ENCODE measurements at regions not wholly inside any gene's neighbourhood (a gene's known extent, or its start where the extent isn't known, plus 50 kb on each side); places are given as distances from the start of the nearest gene placed in this dataset.

DNA sequence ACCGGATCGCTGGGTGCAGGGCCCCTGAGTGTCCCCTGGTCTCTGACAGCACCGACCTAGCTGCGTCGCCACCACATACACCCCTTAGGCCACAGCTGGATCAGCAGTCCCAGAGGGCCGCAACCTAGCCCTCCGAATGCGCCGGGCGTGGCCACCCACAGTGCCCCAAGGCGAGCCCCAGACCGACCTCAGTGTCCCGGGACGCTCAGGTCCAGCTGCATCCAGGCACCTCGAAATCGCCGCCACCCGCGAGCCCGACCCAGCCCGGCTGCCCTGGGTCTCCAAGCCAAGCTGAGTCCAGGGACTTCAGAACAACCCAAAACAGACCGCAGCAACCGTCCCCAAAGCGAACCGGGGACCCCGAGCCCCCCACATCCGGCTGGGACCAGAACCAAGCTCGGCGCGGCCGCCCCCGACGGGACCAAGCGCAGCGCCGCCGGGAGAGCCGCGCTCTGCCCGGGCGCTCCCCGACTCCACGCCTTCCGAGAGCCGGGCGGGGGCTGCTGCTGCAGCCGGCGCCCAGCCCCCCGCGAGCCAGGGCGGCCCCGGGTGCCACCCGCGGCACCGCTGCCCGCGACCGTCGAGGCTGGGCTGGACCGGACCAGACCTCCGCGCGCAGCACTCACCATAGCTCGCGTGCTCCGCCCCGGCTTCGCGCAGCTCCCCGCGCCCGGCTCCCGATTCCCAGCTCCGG lies 54.6 kb upstream of the ECE1 start (continued):
- TF ChIP-seq, protein P1, sequence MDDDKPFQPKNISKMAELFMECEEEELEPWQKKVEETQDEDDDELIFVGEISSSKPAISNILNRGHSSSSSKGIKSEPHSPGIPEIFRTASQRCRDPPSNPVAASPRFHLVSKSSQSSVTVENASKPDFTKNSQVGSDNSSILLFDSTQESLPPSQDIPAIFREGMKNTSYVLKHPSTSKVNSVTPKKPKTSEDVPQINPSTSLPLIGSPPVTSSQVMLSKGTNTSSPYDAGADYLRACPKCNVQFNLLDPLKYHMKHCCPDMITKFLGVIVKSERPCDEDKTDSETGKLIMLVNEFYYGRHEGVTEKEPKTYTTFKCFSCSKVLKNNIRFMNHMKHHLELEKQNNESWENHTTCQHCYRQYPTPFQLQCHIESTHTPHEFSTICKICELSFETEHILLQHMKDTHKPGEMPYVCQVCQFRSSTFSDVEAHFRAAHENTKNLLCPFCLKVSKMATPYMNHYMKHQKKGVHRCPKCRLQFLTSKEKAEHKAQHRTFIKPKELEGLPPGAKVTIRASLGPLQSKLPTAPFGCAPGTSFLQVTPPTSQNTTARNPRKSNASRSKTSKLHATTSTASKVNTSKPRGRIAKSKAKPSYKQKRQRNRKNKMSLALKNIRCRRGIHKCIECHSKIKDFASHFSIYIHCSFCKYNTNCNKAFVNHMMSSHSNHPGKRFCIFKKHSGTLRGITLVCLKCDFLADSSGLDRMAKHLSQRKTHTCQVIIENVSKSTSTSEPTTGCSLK (tag by site-specific recombination; IDR thresholded peaks at IDR 0.05) = no peak
- TF ChIP-seq ZNF600 (tag by site-specific recombination; IDR thresholded peaks at IDR 0.05) (0 out of 2 replicates have a peak, but pooled peaks have one; percentile 19), ZNF140 (tag by site-specific recombination; IDR thresholded peaks at IDR 0.05) (no peak), SALL2 (tag by site-specific recombination; IDR thresholded peaks at IDR 0.05; ENCODE audit: borderline replicate concordance) (no peak), KLF10 (tag by site-specific recombination; IDR thresholded peaks at IDR 0.05) (no peak), HOXD13 (CRISPR knock-in tag; IDR thresholded peaks at IDR 0.05; ENCODE audit: borderline replicate concordance) (no peak), ZNF664 (tag by site-specific recombination; IDR thresholded peaks at IDR 0.05) (no peak), GLIS2 (tag by site-specific recombination; IDR thresholded peaks at IDR 0.05) (peak; percentile 84), ZNF426 (tag by site-specific recombination; IDR thresholded peaks at IDR 0.05) (no peak), YY1 (tag by site-specific recombination; IDR thresholded peaks at IDR 0.05) (no peak), ZBTB20 (tag by site-specific recombination; IDR thresholded peaks at IDR 0.05) (peak; percentile 78), ZBTB1 (tag by site-specific recombination; IDR thresholded peaks at IDR 0.05) (no peak), ZEB2 (tag by site-specific recombination; IDR thresholded peaks at IDR 0.05) (peak; percentile 38), ZNF266 (tag by site-specific recombination; IDR thresholded peaks at IDR 0.05; ENCODE audit: low read depth) (no peak), IKZF3 (tag by site-specific recombination; IDR thresholded peaks at IDR 0.05) (no peak), ZNF529 (tag by site-specific recombination; IDR thresholded peaks at IDR 0.05; ENCODE audit: insufficient replicate concordance) (no peak), ZNF558 (tag by site-specific recombination; IDR thresholded peaks at IDR 0.05) (no peak), ZNF302 (tag by site-specific recombination; IDR thresholded peaks at IDR 0.05; ENCODE audit: low read depth) (no peak), ZNF133 (tag by site-specific recombination; IDR thresholded peaks at IDR 0.05) (no peak), ZNF16 (tag by site-specific recombination; IDR thresholded peaks at IDR 0.05; ENCODE audit: low read depth) (no peak), KLF1 (tag by site-specific recombination; IDR thresholded peaks at IDR 0.05) (peak; percentile 28; the same call in 1 of the 2 replicates), ZNF544 (tag by site-specific recombination; IDR thresholded peaks at IDR 0.05) (no peak), ZNF138 (tag by site-specific recombination; IDR thresholded peaks at IDR 0.05; ENCODE audit: borderline replicate concordance) (no peak)
- TF ChIP-seq, protein P2, sequence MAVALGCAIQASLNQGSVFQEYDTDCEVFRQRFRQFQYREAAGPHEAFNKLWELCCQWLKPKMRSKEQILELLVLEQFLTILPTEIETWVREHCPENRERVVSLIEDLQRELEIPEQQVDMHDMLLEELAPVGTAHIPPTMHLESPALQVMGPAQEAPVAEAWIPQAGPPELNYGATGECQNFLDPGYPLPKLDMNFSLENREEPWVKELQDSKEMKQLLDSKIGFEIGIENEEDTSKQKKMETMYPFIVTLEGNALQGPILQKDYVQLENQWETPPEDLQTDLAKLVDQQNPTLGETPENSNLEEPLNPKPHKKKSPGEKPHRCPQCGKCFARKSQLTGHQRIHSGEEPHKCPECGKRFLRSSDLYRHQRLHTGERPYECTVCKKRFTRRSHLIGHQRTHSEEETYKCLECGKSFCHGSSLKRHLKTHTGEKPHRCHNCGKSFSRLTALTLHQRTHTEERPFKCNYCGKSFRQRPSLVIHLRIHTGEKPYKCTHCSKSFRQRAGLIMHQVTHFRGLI (tag by site-specific recombination; IDR thresholded peaks at IDR 0.05) = peak; percentile 29; the same call in 1 of the 2 replicates
- TF ChIP-seq, protein P3, sequence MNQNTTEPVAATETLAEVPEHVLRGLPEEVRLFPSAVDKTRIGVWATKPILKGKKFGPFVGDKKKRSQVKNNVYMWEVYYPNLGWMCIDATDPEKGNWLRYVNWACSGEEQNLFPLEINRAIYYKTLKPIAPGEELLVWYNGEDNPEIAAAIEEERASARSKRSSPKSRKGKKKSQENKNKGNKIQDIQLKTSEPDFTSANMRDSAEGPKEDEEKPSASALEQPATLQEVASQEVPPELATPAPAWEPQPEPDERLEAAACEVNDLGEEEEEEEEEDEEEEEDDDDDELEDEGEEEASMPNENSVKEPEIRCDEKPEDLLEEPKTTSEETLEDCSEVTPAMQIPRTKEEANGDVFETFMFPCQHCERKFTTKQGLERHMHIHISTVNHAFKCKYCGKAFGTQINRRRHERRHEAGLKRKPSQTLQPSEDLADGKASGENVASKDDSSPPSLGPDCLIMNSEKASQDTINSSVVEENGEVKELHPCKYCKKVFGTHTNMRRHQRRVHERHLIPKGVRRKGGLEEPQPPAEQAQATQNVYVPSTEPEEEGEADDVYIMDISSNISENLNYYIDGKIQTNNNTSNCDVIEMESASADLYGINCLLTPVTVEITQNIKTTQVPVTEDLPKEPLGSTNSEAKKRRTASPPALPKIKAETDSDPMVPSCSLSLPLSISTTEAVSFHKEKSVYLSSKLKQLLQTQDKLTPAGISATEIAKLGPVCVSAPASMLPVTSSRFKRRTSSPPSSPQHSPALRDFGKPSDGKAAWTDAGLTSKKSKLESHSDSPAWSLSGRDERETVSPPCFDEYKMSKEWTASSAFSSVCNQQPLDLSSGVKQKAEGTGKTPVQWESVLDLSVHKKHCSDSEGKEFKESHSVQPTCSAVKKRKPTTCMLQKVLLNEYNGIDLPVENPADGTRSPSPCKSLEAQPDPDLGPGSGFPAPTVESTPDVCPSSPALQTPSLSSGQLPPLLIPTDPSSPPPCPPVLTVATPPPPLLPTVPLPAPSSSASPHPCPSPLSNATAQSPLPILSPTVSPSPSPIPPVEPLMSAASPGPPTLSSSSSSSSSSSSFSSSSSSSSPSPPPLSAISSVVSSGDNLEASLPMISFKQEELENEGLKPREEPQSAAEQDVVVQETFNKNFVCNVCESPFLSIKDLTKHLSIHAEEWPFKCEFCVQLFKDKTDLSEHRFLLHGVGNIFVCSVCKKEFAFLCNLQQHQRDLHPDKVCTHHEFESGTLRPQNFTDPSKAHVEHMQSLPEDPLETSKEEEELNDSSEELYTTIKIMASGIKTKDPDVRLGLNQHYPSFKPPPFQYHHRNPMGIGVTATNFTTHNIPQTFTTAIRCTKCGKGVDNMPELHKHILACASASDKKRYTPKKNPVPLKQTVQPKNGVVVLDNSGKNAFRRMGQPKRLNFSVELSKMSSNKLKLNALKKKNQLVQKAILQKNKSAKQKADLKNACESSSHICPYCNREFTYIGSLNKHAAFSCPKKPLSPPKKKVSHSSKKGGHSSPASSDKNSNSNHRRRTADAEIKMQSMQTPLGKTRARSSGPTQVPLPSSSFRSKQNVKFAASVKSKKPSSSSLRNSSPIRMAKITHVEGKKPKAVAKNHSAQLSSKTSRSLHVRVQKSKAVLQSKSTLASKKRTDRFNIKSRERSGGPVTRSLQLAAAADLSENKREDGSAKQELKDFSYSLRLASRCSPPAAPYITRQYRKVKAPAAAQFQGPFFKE (tag by site-specific recombination; IDR thresholded peaks at IDR 0.05; ENCODE audit: borderline replicate concordance) = no peak
- TF ChIP-seq, protein P4, sequence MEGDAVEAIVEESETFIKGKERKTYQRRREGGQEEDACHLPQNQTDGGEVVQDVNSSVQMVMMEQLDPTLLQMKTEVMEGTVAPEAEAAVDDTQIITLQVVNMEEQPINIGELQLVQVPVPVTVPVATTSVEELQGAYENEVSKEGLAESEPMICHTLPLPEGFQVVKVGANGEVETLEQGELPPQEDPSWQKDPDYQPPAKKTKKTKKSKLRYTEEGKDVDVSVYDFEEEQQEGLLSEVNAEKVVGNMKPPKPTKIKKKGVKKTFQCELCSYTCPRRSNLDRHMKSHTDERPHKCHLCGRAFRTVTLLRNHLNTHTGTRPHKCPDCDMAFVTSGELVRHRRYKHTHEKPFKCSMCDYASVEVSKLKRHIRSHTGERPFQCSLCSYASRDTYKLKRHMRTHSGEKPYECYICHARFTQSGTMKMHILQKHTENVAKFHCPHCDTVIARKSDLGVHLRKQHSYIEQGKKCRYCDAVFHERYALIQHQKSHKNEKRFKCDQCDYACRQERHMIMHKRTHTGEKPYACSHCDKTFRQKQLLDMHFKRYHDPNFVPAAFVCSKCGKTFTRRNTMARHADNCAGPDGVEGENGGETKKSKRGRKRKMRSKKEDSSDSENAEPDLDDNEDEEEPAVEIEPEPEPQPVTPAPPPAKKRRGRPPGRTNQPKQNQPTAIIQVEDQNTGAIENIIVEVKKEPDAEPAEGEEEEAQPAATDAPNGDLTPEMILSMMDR (tag by site-specific recombination; IDR thresholded peaks at IDR 0.05) = no peak
- TF ChIP-seq, protein P5, sequence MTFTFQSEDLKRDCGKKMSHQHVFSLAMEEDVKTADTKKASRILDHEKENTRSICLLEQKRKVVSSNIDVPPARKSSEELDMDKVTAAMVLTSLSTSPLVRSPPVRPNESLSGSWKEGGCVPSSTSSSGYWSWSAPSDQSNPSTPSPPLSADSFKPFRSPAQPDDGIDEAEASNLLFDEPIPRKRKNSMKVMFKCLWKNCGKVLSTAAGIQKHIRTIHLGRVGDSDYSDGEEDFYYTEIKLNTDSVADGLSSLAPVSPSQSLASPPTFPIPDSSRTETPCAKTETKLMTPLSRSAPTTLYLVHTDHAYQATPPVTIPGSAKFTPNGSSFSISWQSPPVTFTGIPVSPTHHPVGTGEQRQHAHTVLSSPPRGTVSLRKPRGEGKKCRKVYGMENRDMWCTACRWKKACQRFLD (tag by site-specific recombination; IDR thresholded peaks at IDR 0.05) = no peak

Data from HEK293 (cell line).